Right lobe of liver (tissue), 4 donors: ENCODE measurements at regions not wholly inside any gene's neighbourhood (a gene's known extent, or its start where the extent isn't known, plus 50 kb on each side); places are given as distances from the start of the nearest gene placed in this dataset.

Source experiments
- CTCF ChIP-seq, 4 donors: fragments of 200-600 bp in 3 of 4; fragments of 450-650 bp in 1 of 4; IDR thresholded peaks; one replicate each; pipeline versions ENCODE4 v1.5.1 to v1.8.0; 2016 to 2022; ENCODE audit warnings: antibody characterized with exemption in 4 of 4, mild to moderate bottlenecking in 2 of 4
- POLR2A ChIP-seq: fragments of 450-650 bp; IDR thresholded peaks from one replicate; pipeline ENCODE4 v1.6.1; 2017; ENCODE audit warnings: antibody characterized with exemption, mild to moderate bottlenecking
- donor health status: DM: no; HTN: no; CAD: no.
- donor health status: DM: no; HTN: no; CAD: no.
- donor health status: DM: no; HTN: yes; CAD: no.

GRCh38 chr7:155992538-155992937 lies 180.3 kb upstream of the SHH start:
- TF ChIP-seq CTCF (IDR thresholded peaks at IDR 0.05) (no peak), POLR2A (no peak)
